HepG2 (cell line): ENCODE measurements at regions not wholly inside any gene's neighbourhood (a gene's known extent, or its start where the extent isn't known, plus 50 kb on each side); places are given as distances from the start of the nearest gene placed in this dataset.

Source experiments
- ATF6 ChIP-seq: sonication (generic); formaldehyde crosslinking; conservative IDR thresholded peaks from 2 replicates; pipeline ENCODE4 v1.4.0; 2020; ENCODE audit warnings: missing genetic modification reagents
- CREB1 ChIP-seq, 2 experiments: fragments of 450-650 bp in 1 of 2; IDR thresholded peaks; 2 replicates each; pipeline ENCODE4 v1.6.1; 2016 to 2017; ENCODE audit warnings: control low read depth in 1 of 2, mild to moderate bottlenecking in 1 of 2, missing compliant biosample characterization in 1 of 2, missing genetic modification characterization in 1 of 2
- GPN1 ChIP-seq: sonication (generic); formaldehyde crosslinking; IDR thresholded peaks from 2 replicates; pipeline ENCODE4 v1.5.1; 2020; ENCODE audit warnings: missing genetic modification reagents, borderline replicate concordance
- HIVEP1 ChIP-seq: sonication (generic); formaldehyde crosslinking; IDR thresholded peaks from 2 replicates; pipeline ENCODE4 v1.4.0; 2020; ENCODE audit warnings: mild to moderate bottlenecking, missing genetic modification reagents
- KAT8 ChIP-seq: IDR thresholded peaks from 2 replicates; pipeline ENCODE4 v1.6.1; 2016; ENCODE audit warnings: missing genetic modification reagents, missing compliant biosample characterization
- KDM5A ChIP-seq: fragments of 200-600 bp; sonication (generic); IDR thresholded peaks from 2 replicates; pipeline ENCODE4 v1.7.0; 2018; ENCODE audit warnings: antibody characterized with exemption, mild to moderate bottlenecking, low read length, borderline replicate concordance
- MTF2 ChIP-seq: sonication (generic); formaldehyde crosslinking; IDR thresholded peaks from 2 replicates; pipeline ENCODE4 v1.5.0; 2020; ENCODE audit warnings: missing genetic modification reagents, borderline replicate concordance
- MXD4 ChIP-seq: IDR thresholded peaks from 2 replicates; pipeline ENCODE4 v1.6.1; 2016; ENCODE audit warnings: mild to moderate bottlenecking, missing biosample characterization, missing genetic modification reagents
- NCOA1 ChIP-seq: sonication (generic); formaldehyde crosslinking; IDR thresholded peaks from 2 replicates; pipeline ENCODE4 v1.9.0; 2021; ENCODE audit warnings: missing genetic modification reagents
- NFYC ChIP-seq: IDR thresholded peaks from 2 replicates; pipeline ENCODE4 v1.6.1; 2016; ENCODE audit warnings: missing genetic modification reagents, missing compliant biosample characterization
- PHF5A ChIP-seq: IDR thresholded peaks from one replicate; pipeline ENCODE4 v1.6.1; 2018; ENCODE audit warnings: low read depth, missing genetic modification reagents; ENCODE audit not compliant: unreplicated experiment
- PTBP1 ChIP-seq: fragments of 200-400 bp; formaldehyde crosslinking; IDR thresholded peaks from 2 replicates; pipeline ENCODE4 v1.6.1; 2018; ENCODE audit warnings: low read length, low read depth; ENCODE audit not compliant: poor library complexity, severe bottlenecking
- RARA ChIP-seq: IDR thresholded peaks from 2 replicates; pipeline ENCODE4 v1.6.1; 2016; ENCODE audit warnings: missing genetic modification reagents, missing compliant biosample characterization
- RFX1 ChIP-seq: fragments of 450-650 bp; IDR thresholded peaks from 2 replicates; pipeline ENCODE4 v1.6.1; 2017
- RXRA ChIP-seq: sonication (generic); formaldehyde crosslinking; IDR thresholded peaks from 2 replicates; pipeline ENCODE4 v1.5.1; 2020; ENCODE audit warnings: missing genetic modification reagents
- TCF7 ChIP-seq: sonication (generic); IDR thresholded peaks from 2 replicates; pipeline ENCODE4 v1.6.1; 2016; ENCODE audit warnings: antibody characterized with exemption, low read depth
- THRA ChIP-seq: sonication (generic); formaldehyde crosslinking; IDR thresholded peaks from 2 replicates; pipeline ENCODE4 v1.4.0; 2020; ENCODE audit warnings: missing genetic modification reagents, borderline replicate concordance
- TRAFD1 ChIP-seq: sonication (generic); formaldehyde crosslinking; IDR thresholded peaks from 2 replicates; pipeline ENCODE4 v1.5.1; 2020; ENCODE audit warnings: missing genetic modification reagents, mild to moderate bottlenecking, borderline replicate concordance
- U2AF1 ChIP-seq: fragments of 200-400 bp; formaldehyde crosslinking; optimal IDR thresholded peaks from 2 replicates; pipeline ENCODE3; 2017; ENCODE audit warnings: mild to moderate bottlenecking, low read depth, low read length
- ZFP1 ChIP-seq: IDR thresholded peaks from 2 replicates; pipeline ENCODE4 v1.6.1; 2016
- ZNF20 ChIP-seq: sonication (generic); formaldehyde crosslinking; IDR thresholded peaks from 2 replicates; pipeline ENCODE4 v1.4.0; 2020; ENCODE audit warnings: mild to moderate bottlenecking, moderate library complexity, missing genetic modification reagents
- ZNF350 ChIP-seq: sonication (generic); formaldehyde crosslinking; IDR thresholded peaks from 2 replicates; pipeline ENCODE4 v1.4.0; 2020; ENCODE audit warnings: mild to moderate bottlenecking, low read depth, missing genetic modification reagents, borderline replicate concordance
- ZNF580 ChIP-seq: IDR thresholded peaks from 2 replicates; pipeline ENCODE4 v1.6.1; 2016; ENCODE audit warnings: low read depth, borderline replicate concordance
- ZNF772 ChIP-seq: sonication (generic); formaldehyde crosslinking; IDR thresholded peaks from 2 replicates; pipeline ENCODE4 v1.5.0; 2020; ENCODE audit warnings: mild to moderate bottlenecking, missing genetic modification reagents
- ZSCAN12 ChIP-seq: sonication (generic); formaldehyde crosslinking; IDR thresholded peaks from 2 replicates; pipeline ENCODE4 v1.9.0; 2021; ENCODE audit warnings: mild to moderate bottlenecking, missing genetic modification reagents
- ZSCAN31 ChIP-seq: sonication (generic); formaldehyde crosslinking; IDR thresholded peaks from 2 replicates; pipeline ENCODE4 v1.5.0; 2020; ENCODE audit warnings: low read depth, mild to moderate bottlenecking, missing genetic modification reagents
- TF ChIP-seq, protein P1 (sequence below): sonication (generic); formaldehyde crosslinking; IDR thresholded peaks from 2 replicates; pipeline ENCODE4 v1.8.1; 2023; ENCODE audit warnings: mild to moderate bottlenecking, missing genetic modification reagents
- TF ChIP-seq, protein P2 (sequence below): IDR thresholded peaks from 2 replicates; pipeline ENCODE4 v1.6.1; 2016; ENCODE audit warnings: mild to moderate bottlenecking, missing biosample characterization, missing genetic modification reagents

GRCh38 chr2:190136259-190136658 lies 73.7 kb upstream of the MSTN start (continued):
- TF ChIP-seq ZFP1 (no peak), RARA (CRISPR knock-in tag) (peak; percentile 41), RFX1 (no peak), ATF6 (CRISPR knock-in tag) (no peak), U2AF1 (no peak), PTBP1 (no peak), NFYC (CRISPR knock-in tag) (no peak), ZNF350 (no peak), THRA (CRISPR knock-in tag) (no peak), KDM5A (no peak), TRAFD1 (CRISPR knock-in tag) (no peak), NCOA1 (CRISPR knock-in tag) (no peak), ZNF580 (CRISPR knock-in tag) (no peak), KAT8 (CRISPR knock-in tag) (no peak), ZNF772 (no peak), GPN1 (CRISPR knock-in tag) (no peak), PHF5A (CRISPR knock-in tag) (no peak), MXD4 (no peak), ZNF20 (CRISPR knock-in tag) (no peak), RXRA (CRISPR knock-in tag) (no peak), CREB1 (IDR thresholded peaks at IDR 0.05) (no peak), CREB1 (CRISPR knock-in tag; IDR thresholded peaks at IDR 0.05) (peak; percentile 33; the same call in 1 of the 2 replicates), HIVEP1 (no peak), TCF7 (peak; percentile 52), ZSCAN12 (CRISPR knock-in tag) (no peak), MTF2 (no peak), ZSCAN31 (CRISPR knock-in tag) (no peak)
- TF ChIP-seq, protein P1, sequence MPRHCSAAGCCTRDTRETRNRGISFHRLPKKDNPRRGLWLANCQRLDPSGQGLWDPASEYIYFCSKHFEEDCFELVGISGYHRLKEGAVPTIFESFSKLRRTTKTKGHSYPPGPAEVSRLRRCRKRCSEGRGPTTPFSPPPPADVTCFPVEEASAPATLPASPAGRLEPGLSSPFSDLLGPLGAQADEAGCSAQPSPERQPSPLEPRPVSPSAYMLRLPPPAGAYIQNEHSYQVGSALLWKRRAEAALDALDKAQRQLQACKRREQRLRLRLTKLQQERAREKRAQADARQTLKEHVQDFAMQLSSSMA (CRISPR knock-in tag) = no peak
- TF ChIP-seq, protein P2, sequence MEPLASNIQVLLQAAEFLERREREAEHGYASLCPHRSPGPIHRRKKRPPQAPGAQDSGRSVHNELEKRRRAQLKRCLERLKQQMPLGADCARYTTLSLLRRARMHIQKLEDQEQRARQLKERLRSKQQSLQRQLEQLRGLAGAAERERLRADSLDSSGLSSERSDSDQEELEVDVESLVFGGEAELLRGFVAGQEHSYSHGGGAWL (CRISPR knock-in tag) = no peak
